Cardiac fibroblast (primary cell): ENCODE measurements at regions not wholly inside any gene's neighbourhood (a gene's known extent, or its start where the extent isn't known, plus 50 kb on each side); places are given as distances from the start of the nearest gene placed in this dataset.
A peak's percentile ranks its signal among the peaks of the same experiment; 100 is the strongest.
"Not testable (repeated sequence)": the region's sequence is repeated elsewhere in the genome, so short reads cannot be mapped to it uniquely, and the experiment has no call there.

Experiments
- DNase-seq, 2 donors: peaks; one replicate each; pipeline versions ENCODE4 v3.0.0 to v3.0.0-alpha.2; 2010; ENCODE audit warnings: low read depth in 2 of 2
- H3K4me3 ChIP-seq, 2 donors: replicated peaks in 1 of 2; 1 replicate in 1 of 2; 2 replicates in 1 of 2; pipeline ENCODE4 v1.5.1; 2011; ENCODE audit warnings: low read depth in 2 of 2, low read length in 2 of 2, mild to moderate bottlenecking in 2 of 2, moderate library complexity in 1 of 2
- CTCF ChIP-seq: IDR thresholded peaks from one replicate; pipeline ENCODE4 v1.5.1; 2011; ENCODE audit warnings: low read depth, mild to moderate bottlenecking, low read length, inconsistent platforms

GRCh38 chr13:33355201-33355895, 69.8 kb upstream of the STARD13 start:
- TF ChIP-seq CTCF, result no peak
- no peak overlapping the region for H3K4me3 ChIP-seq
- DNase-seq, result peak; percentile 75 to 82

GRCh38 chr13:33358076-33358475, 72.5 kb upstream of the STARD13 start:
- not testable (repeated sequence) for H3K4me3 ChIP-seq, DNase-seq

- DNase-seq, result no peak
- no peak for TF ChIP-seq CTCF
- no peak overlapping the region for H3K4me3 ChIP-seq
Observed at GRCh38 chr13:33362986-33363727, 77.6 kb upstream of the STARD13 start.

- no peak for DNase-seq
- no peak overlapping the region for H3K4me3 ChIP-seq
- no peak for TF ChIP-seq CTCF
Observed at GRCh38 chr13:33364192-33364591, 78.6 kb upstream of the STARD13 start.

- no peak for TF ChIP-seq CTCF
- no peak overlapping the region for H3K4me3 ChIP-seq
- no peak for DNase-seq
Observed at GRCh38 chr13:33366469-33367062, 81.0 kb upstream of the STARD13 start.

- no peak for TF ChIP-seq CTCF
- no peak overlapping the region for H3K4me3 ChIP-seq
Observed at GRCh38 chr13:33367171-33367895, 81.8 kb upstream of the STARD13 start.

GRCh38 chr13:33367926-33368325, 82.4 kb upstream of the STARD13 start:
- DNase-seq, result peak in 1 of 2 donors; percentile 23
- no peak for TF ChIP-seq CTCF
- no peak overlapping the region for H3K4me3 ChIP-seq

More at GRCh38 chr13:33367171-33367895, 81.8 kb upstream of the STARD13 start:
- DNase-seq, result no peak
